Esophagus squamous epithelium (tissue), 4 donors: ENCODE measurements at regions not wholly inside any gene's neighbourhood (a gene's known extent, or its start where the extent isn't known, plus 50 kb on each side); places are given as distances from the start of the nearest gene placed in this dataset.

ENCODE experiments used
- POLR2A ChIP-seq, 4 donors: fragments of 450-650 bp; IDR thresholded peaks; one replicate each; pipeline ENCODE4 v1.6.1; 2017; ENCODE audit warnings: antibody characterized with exemption in 4 of 4, mild to moderate bottlenecking in 4 of 4, moderate library complexity in 3 of 4
- TF ChIP-seq, protein P1 (sequence below), 6 experiments: fragments of 450-650 bp in 4 of 6; fragments of 200-600 bp in 2 of 6; sonication (generic) in 2 of 6; IDR thresholded peaks; one replicate each; pipeline ENCODE4 v1.5.1; 2016 to 2019; ENCODE audit warnings: antibody characterized with exemption in 6 of 6, mild to moderate bottlenecking in 4 of 6, moderate library complexity in 4 of 6

DNA sequence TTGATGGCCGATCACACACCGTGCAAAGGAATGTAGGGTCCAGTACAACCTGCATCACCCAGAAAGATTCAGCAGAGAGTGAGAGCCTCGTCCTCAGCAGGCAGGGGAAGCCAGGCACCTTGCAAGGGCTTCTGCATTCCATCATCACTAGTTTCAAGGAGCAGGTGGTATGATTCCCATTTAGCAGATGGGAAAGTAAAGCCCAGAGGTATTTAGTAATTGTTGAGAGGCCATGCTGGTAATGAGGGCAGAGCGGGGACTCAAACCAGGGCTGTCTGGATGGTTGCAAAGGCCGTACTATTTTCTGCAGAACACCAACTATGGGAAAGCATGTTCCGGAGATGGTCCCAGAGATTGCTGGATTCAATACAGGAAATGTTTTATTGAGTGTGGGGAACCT is 65.8 kb upstream of the MRTFB start:
- TF ChIP-seq, protein P1, sequence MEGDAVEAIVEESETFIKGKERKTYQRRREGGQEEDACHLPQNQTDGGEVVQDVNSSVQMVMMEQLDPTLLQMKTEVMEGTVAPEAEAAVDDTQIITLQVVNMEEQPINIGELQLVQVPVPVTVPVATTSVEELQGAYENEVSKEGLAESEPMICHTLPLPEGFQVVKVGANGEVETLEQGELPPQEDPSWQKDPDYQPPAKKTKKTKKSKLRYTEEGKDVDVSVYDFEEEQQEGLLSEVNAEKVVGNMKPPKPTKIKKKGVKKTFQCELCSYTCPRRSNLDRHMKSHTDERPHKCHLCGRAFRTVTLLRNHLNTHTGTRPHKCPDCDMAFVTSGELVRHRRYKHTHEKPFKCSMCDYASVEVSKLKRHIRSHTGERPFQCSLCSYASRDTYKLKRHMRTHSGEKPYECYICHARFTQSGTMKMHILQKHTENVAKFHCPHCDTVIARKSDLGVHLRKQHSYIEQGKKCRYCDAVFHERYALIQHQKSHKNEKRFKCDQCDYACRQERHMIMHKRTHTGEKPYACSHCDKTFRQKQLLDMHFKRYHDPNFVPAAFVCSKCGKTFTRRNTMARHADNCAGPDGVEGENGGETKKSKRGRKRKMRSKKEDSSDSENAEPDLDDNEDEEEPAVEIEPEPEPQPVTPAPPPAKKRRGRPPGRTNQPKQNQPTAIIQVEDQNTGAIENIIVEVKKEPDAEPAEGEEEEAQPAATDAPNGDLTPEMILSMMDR (IDR thresholded peaks at IDR 0.05), result no peak
- TF ChIP-seq POLR2A (IDR thresholded peaks at IDR 0.05), result no peak
